Fibroblast of skin of right quadriceps (primary cell): ENCODE measurements at regions not wholly inside any gene's neighbourhood (a gene's known extent, or its start where the extent isn't known, plus 50 kb on each side); places are given as distances from the start of the nearest gene placed in this dataset.

Experiments used
- DNase-seq: peaks from one replicate; pipeline ENCODE4 v3.0.0-alpha.2; 2013

DNA sequence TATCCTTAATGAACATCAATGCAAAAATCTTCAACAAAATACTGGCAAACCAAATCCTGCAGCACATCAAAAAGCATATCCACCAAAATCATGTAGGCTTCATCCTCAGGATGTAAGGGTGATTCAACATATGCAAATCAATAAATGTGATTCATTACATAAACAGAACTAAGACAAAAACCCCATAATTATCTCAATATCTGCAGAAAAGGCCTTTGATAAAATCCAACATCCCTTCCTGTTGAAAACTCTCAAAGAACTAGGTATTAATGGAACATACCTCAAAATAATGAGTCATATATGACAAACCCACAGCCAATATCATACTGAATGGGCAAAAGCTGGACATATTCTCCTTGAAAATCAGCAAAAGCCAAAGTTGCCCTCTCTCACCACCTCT lies 54.6 kb upstream of the DEPDC1 start:
- DNase-seq = no peak

DNA sequence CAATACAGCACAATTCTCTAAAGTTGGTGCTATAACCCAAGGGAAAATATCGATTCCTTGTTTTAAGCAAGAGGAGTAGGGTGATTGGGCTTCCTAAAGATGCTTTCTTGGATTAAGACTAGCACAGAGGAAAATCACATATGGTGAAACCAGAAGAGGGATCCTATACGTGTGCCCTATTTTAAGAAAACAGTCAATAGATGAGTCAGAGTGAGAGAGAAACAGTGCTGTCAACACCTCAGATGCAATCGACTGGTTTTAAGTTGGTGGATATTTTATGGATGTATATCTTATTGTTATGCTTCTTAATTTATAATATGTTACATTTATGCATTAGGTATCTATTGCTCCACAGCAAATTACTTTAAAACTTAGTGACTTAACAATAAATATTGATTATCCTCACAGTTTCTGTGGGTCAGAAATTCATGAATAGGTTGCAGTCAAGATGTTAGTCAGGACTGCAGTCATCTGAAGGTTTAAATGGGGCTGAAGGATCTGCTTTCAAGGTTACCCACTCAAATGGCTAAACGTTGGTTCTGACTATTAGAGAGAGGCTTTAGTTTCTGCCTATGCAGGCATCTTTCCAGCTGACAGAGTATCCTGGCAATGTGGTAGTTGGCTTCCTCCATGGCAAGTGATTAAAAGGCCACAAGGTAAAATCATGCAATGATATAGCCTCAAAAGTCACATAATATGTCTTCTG lies 61.6 kb upstream of the DEPDC1 start:
- DNase-seq = no peak

DNA sequence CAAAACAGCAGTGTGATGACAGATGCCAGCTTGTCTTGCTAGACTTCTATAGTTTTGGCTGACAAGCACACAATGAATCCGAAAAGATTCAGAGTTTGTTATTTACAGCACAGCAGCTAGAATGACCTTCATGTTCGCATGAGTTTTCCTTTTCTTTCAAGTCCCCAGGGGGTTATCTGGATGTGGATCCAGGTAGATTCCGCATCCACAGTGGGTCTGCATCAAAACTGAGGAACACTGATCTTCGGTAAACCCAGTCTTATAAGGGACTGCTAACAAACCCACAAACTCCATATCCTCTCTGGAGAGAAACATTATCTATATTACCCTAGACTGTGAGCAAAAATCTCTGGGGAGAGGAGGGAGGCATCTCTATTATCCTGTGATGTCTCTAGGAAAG lies 69.0 kb upstream of the DEPDC1 start:
- DNase-seq = no peak

DNA sequence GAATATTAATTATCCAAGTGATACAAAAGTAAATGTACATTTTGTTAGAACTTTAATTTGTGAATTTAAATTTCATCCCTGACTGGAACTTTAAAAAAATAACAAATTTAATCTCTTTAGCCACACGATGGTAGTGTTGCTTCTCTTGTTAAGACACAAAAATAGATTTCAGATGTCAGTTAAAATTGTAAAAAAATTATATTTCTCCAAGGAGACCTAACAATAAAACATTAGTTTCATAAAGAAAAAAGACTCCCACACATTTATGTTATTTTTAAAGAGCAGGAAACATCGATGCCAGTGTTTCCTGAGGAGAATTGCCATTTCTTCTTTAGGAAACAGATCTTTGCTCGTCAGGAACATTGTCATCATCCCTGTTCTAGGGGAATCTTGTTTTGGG lies 74.0 kb upstream of the DEPDC1 start:
- no peak for DNase-seq

DNA sequence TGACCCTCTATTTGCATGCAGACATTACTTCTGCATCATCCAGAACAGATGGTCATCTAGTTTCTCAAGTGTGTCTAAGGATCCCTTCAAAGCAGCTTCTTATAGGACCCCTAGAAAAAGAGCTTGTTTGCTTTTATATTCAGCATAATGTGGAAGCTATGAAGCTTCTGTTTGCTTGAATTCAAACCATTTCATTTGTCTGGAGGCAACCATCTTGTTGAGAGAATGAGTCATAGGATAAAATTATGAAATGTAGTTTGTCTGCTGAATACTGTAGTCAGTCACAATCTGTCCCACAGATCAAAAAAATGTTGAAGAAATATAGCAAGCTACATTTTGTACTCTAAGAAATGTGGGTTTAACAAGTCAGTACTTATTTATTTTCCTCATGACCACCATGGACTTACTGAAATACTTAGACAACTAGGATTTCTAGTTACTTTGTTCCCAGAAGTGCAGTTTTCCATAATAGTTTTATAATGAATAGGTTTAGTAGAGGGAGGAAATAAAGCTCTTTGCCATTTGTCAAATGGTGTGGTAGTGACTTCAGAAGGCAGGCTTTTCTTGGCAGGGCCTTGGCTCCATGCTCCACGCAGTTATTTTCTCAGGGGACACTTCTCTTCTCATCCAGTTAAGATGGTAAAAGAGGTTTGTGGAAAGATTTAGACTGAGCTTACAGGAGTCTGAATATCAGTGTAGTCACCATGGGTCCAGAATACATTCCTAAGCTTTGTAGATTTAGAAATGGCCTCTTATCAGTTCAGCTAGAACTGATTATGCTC lies 74.8 kb upstream of the DEPDC1 start:
- DNase-seq = peak; percentile 8

DNA sequence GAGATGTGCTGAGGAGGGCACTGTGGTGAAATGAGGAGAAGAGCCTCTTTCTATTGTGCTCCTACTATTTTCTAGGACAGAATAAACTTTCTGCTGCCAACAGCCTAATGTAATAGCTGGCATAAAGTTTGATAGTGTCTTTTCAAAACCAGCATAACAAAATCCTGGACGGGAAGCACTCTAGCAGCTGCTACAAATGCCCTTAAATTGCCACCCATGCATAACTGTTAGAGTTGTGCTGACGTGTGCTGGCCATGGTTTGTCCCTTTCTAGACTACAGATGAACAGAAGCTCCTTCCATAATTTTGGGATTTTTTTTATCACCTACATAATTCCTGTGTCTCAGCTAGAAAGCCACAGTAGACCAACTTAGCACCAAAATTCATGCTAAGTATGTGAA lies 88.5 kb upstream of the DEPDC1 start:
- DNase-seq = no peak

DNA sequence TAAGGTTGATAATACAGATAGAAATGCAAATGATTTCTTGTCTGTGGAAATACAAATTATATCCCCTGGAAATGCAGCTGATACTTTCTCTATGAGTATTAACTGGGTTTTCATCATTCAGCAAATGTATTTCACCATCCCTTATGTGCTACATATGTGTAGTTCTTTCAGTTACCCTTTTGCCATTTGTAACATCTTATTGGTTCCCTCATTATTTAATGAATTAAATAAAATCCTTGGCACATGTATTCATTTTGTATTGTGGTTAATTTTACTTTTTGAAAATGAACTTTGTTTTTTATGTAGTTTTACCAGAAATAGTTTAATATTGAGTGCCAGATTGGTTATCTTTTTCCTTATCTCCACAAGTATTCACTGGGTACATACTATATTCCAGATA lies 89.9 kb upstream of the DEPDC1 start:
- no peak for DNase-seq

DNA sequence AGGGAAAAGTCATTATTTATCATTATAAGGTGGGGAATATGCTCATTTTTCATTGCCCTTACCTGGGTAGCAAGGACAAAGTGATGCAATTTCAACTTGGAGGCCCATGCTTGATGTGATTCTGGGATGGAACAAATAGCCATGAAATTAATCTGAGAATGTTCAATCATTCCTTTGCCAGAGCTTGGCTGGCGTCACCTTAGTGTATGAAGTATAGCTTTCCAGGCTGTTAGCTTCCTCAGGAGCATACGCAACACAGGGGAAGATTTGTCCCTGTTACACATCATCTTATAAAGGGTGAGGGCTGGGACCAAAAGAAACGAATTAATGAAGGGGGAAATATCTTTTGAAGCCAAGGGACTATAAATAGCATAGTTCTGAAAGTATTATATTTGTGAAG lies 91.4 kb upstream of the DEPDC1 start:
- DNase-seq = no peak

DNA sequence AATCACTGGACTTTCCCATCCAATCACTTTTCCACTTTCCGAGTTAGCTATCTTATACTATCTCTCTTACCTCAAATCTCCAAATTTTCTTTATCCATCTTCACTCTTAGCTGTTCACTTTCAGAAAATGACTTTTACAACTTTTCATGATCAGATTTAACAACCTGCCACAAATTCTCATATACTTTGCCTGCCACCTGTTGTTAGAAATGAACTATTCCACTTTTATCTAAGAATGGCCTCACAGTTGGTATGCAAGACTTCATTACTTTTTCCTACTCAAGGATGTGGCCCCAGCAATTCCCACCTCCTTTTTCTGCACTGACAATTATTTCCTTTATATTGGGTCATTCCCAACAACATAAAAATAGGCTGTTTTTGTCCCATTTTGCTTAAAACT lies 93.6 kb upstream of the DEPDC1 start:
- no peak for DNase-seq

DNA sequence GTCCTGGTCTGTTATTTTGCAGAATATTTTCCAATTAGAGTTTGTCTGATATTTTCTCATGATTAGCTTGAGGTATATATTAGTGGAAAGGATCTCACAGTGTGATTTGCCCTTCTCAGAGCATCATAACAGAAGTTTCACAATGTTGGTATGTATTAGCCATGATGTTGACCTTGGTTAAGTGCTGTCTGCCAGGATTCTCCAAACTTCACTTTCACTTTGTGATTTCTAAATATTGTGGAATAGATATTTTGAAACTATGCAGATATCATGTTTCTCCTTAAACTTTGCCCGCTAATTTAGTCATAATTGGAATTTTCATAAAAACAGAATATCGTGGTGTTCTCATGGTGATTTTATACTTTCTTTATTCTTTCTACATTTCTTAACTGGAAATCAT lies 98.0 kb upstream of the DEPDC1 start:
- no peak for DNase-seq

DNA sequence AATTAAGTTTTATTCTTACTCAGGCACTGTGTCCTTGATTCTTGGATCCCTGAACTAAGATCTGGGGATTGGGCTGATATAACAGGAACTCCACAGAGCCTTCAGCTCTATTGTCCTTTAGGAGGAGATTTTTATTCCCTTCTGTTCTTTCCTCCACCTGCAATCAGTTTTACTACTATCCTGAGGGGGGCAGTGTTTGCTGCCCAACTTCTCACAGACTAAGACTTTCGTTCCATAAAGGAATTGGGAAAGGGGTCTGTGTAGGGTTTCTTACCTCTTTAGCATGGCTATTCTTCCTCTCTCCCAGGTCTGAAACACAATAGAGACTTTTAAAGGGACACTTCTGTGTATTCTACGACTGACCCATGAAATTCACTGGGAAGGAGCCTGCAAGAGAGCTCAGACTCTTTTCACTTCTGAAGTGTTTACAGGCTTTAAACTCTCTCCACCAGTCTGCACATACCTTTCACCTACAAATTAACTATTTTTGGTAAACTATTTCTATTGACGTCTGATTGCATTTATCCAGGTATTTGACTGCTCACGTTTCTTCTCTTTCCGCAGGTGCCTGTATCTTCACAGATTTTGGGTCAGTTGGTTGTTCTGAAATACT lies 103.3 kb upstream of the DEPDC1 start:
- peak; percentile 3 for DNase-seq

DNA sequence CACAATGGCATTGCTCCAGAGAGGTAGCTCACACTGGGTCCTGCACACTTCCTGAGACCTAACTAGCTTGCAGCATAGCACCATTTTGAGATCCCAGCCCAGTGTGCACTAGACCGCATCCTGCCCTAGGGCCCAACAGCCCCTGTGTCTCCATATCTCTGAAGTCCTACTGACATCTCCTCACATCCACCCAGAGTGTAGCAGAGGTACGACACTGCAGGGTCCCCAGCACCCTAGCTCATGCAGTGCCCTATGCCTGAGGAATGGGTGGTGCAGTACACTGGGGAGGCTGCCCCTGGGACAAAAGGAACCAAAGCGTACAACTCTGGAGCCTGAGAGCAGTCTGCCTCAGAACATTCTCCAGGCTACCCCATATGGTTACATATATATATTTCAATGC lies 111.4 kb upstream of the DEPDC1 start:
- DNase-seq = no peak

DNA sequence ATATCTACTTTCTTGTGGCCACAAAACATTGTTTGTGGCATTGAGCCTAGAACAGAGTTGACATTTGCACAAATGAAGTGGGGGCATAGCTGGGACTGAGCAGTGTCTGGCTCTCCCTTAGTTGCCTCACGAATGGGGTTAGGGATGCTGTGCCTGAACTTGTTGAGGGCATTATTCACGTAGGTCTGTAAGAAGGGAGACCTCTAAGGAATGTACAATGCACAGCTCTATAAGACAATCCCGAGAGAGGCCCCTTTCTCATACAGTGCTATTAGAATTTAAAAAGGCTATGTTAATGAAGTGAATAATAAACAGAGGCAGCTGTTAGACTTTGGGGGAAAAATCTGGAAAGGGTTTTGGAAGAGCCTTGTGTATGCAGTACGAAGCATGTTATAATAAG lies 118.4 kb upstream of the DEPDC1 start:
- no peak for DNase-seq

DNA sequence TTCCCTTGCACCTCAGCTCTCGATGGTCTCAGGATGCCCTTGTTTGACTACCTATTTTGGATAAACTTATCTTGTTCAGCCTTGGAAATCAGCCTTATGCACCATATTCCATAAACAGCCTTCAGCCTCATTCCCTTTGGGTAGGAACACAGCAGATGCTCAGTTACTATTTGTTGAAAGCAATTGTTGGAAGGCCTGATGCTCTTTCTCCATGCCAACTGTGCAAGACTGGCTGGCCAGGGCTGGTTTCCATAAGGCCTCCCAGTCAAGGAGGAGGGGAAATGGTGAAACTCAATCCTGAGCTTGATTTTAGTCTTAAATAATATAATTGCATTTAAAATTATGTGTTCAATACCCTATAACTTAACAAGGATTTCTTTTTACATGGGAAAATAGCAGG lies 121.1 kb upstream of the DEPDC1 start:
- DNase-seq = no peak

DNA sequence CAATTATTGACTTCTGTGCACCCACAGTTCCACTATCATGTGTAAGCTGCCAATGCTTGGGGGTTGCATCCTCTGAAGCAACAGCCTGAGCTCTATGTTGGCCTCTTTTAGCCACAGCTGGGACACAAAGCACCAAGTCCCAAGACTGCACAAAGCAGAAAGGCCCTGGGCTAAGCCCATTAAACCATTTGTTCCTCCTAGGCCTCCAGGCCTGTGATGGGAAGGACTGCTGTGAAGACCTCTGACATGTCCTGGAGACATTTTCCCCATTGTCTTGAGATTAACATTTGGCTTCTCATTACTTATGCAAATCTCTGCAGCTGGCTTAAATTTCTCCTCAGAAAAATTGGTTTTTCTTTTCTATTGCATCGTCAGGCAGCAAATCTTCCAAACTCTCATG lies 123.7 kb upstream of the DEPDC1 start:
- no peak for DNase-seq

DNA sequence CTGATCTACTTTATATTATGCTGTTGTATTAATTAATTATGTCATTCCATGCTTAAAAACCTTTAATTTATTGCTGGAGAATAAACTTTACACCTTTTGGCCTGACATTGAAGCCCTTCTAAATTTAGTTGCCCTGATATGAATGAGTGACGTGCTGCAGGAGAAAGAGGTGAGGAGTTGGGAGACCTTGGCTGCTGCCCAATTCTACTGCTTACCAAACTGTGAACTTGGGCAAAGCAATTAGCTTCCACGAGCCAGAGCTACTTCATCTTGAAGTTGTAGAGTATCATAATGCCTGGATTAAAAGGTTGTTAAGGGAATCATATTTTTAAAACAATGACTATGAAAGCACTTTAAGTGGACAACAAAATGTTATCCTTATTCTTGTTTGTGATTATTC lies 126.8 kb upstream of the DEPDC1 start:
- no peak for DNase-seq

DNA sequence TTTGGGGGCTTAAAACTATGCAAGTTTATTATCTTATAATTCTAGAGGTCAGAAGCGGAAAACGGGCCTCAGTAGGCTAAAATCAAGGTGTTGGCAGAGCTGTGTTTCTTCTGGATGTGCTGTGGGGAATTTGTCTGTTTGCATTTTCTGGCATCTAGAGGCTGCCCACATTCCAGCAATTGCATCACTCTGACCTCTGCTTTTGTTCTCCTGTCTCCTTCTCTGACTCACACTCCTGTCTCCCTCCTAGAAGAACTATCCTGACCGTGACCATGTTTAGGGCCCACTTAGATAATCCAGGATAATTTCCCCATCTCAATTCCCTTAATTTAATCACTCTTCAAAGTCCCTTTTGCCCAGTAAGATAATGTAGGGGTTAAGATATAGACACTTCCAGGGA lies 127.4 kb upstream of the DEPDC1 start:
- DNase-seq = peak; percentile 15

DNA sequence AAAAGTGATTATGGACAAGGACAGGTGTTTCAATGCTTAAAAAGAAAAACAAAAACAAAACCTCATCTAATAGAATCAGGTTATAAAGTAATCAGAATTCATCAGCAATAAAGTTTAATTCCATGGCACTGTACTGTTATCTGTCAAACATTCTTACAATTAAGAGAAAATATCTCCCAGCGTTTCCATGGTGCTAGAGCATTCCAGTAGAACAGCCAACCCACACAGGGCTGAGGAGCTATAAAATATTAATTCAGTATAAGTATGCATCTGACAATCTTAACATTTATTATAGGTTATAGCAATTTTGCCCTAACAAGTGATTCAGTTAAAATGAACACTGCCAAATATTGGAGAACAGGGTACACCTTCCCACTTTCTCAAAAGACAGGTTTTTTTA lies 128.7 kb upstream of the DEPDC1 start:
- DNase-seq = no peak

DNA sequence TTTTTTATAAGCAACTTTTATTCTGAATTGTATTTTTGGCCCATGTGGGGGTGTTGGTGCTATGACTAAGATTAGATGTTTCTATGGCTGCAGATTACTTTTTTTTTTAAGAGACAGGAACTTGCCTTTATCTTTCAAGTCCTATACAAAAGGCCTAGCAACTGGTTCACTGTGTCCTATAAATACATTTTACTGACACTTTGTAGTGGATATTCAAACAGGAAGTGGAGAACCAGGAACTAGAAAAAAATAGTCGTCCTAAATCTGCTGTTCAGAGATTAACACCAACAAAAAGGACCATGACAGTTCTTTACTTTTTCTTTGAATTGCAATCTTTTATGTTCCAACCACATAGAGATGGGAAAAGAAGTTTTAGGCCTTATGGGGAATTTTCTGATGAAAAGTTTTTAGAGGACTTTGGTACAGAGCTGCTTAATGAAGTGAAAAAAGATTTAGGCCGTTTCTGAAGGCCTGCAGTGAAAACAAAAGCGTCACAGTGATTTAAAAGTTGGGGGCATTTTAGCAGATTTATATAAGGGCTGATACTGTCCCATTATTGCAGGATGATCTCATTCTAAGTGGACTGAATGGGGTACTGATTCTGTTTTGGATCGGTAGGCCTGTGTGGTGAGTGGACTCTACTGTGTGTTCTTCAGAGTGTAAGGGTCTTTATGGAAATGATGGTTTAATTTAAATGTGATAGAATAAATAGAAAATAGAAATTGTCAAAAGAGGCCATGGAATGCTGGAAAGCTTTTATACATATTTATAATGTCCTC lies 136.4 kb upstream of the DEPDC1 start:
- no peak for DNase-seq

DNA sequence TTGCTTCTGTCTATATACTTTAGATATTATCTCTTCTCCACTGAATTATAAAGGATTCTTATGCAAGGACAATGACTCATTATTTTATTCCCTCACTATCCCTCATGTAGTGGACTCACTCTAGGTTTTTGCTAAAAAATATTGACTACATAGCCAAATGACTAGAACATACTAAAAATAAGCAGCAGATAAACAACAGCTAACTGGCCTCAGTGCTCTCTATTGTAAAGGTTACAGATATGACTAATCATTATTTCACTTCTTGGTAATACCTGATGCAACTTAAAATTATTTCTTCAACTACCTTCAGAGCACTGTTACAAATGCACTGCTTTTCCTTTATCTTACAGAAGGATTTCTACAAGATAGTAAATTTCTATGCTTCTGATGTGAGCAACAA lies 147.6 kb upstream of the DEPDC1 start:
- no peak for DNase-seq

DNA sequence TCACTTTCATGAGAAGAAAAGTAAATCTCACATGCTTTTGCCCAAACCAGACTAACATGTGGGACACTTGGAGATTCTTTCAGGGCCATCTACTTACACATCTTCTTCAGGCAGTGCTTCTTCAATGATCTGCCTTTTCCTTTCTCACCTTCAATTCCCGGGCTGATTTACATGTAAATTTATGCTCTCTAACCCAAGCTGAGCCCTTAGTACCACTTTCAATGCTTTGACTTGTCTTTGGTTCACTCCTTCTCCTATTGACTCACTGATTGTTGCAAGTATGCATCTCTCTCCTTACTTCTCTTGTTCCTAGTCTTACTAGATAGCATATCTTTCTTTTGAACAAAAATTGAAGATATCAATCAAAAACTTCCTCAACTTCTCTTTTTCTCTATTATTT lies 154.2 kb upstream of the DEPDC1 start:
- no peak for DNase-seq

DNA sequence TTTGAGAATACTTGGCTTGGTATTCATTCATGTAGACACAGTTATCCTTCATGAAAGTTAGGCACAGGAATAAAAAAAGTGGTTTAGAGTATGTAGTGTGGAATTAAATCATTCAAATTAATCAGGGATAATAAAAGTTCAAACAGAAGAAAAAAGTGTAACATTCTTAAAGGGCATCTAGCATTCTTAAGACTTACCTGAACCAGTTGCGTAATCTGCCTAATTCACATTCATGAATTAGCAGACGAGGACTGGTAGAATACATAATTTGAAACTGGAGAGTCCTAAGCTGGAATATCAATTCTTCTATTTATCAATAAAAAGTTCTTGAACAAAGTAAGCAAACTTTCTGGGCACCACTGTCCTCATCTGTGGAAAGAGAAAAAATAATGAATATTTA lies 157.0 kb upstream of the DEPDC1 start:
- no peak for DNase-seq

DNA sequence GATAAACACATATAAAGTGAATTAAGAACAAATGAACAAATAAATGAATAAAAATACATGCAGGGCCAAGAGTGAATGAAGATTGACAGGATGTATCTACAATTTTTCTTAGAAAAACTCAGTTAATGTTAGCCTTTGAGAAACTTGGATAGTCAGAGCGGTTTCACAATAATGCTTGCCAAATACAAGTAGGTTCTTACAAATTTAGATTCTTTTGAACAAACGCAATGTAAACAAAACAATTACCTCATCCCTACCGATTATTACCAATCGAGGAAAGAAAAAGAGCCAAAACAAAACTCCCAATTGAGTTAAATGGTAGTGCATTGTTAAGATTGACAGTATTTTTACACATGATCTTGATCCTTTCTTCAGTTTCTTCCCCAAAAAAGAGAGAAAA lies 176.9 kb upstream of the DEPDC1 start:
- no peak for DNase-seq

DNA sequence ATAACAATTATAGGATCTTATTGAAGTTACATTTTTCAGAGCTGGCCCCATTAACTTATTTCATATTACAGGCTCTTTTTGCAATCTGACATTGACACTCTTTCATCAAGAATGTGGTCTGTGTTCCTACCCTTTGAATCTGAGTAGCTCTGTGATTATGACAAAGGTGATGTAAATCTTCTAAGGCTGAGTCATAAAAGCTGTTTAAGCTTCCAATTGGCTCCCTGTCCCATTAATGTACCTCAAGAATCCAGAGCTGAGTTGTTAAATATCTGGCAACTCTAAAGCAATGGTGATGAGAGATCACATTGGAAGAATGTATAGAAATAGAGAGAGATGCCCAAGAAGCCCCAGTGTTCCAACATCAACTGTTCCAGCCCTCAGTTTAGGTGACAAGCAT lies 178.5 kb upstream of the DEPDC1 start:
- DNase-seq = no peak
